HCT116 (cell line): ENCODE measurements at regions not wholly inside any gene's neighbourhood (a gene's known extent, or its start where the extent isn't known, plus 50 kb on each side); places are given as distances from the start of the nearest gene placed in this dataset.

ENCODE experiments used
- ATAC-seq: fragments of 200-7000 bp; cut with Tn5 transposase; 2 replicates; pipeline ENCODE4 v1.9.1; 2020; ENCODE audit warnings: mild to moderate bottlenecking, moderate library complexity
- BruUV-seq: library from RNA; stranded (reverse); fragments of 400-500 nt; replicated peaks from 2 replicates; lab custom pipeline; 2021; lab: Mats Ljungman, UMichigan
- CTCF ChIA-PET: fragments of 300-600 bp; sonication (Branson Sonifier 250); formaldehyde crosslinking; loops from one replicate; lab custom pipeline; 2021; ENCODE audit warnings: antibody characterized with exemption; lab: Charles Lee
- POLR2A ChIA-PET: fragments of 300-600, 350-600 bp; sonication (Branson Sonifier 250); formaldehyde crosslinking; loops from one replicate; lab custom pipeline; 2021; ENCODE audit warnings: antibody characterized with exemption; lab: Charles Lee
- RAD21 ChIA-PET, 2 experiments: fragments of 300-600 bp; sonication (Branson Sonifier 250); formaldehyde crosslinking; loops; one replicate each; lab custom pipeline; 2023; ENCODE audit warnings: low total read pairs in 2 of 2; ENCODE audit not compliant: uncharacterized antibody in 2 of 2, unreplicated experiment in 2 of 2, low non-redundant PET in 1 of 2; lab: Charles Lee
- DNase-seq: peaks from one replicate; pipeline ENCODE4 v3.0.0-alpha.2; 2010; ENCODE audit warnings: low read depth, low spot score
- H2AFZ ChIP-seq: fragments of 200-600 bp; shearing (Covaris generic), sonication (generic); 2 replicates; pipeline ENCODE4 v1.6.1; 2017; ENCODE audit warnings: low read depth, mixed run types, mixed read lengths, antibody characterized with exemption, low read length; ENCODE audit not compliant: poor library complexity, severe bottlenecking
- H3K27ac ChIP-seq: 2 replicates; pipeline ENCODE4 v1.5.1; 2012; ENCODE audit warnings: low read depth, low read length
- H3K27me3 ChIP-seq: fragments of 200-600 bp; sonication (generic); 2 replicates; pipeline ENCODE4 v1.6.1; 2016; ENCODE audit warnings: mixed run types, low read length, mixed read lengths; ENCODE audit not compliant: insufficient read depth
- H3K36me3 ChIP-seq, 2 experiments: fragments of 200-500 bp in 1 of 2; fragments of 200-600 bp in 1 of 2; sonication (Bioruptor generic) in 1 of 2; sonication (generic) in 1 of 2; 2 replicates each; pipeline versions ENCODE4 v1.5.1 to v1.6.1; 2014 to 2016; ENCODE audit warnings: low read length in 2 of 2, inconsistent platforms in 1 of 2, mixed read lengths in 1 of 2, mixed run types in 1 of 2; ENCODE audit not compliant: insufficient read depth in 2 of 2, control insufficient read depth in 1 of 2
- H3K4me1 ChIP-seq, 2 experiments: fragments of 200-600 bp in 1 of 2; sonication (generic) in 1 of 2; 2 replicates each; pipeline versions ENCODE4 v1.5.1 to v1.6.1; 2012 to 2017; ENCODE audit warnings: low read length in 2 of 2, inconsistent platforms in 1 of 2, mild to moderate bottlenecking in 1 of 2, mixed read lengths in 1 of 2, mixed run types in 1 of 2, moderate library complexity in 1 of 2; ENCODE audit not compliant: insufficient read depth in 2 of 2, control insufficient read depth in 1 of 2
- H3K4me2 ChIP-seq: fragments of 200-600 bp; sonication (generic); 2 replicates; pipeline ENCODE4 v1.6.1; 2017; ENCODE audit warnings: mixed run types, low read length, mixed read lengths
- H3K4me3 ChIP-seq, 2 experiments: fragments of 200-600 bp in 1 of 2; sonication (generic) in 1 of 2; replicated peaks in 1 of 2; 2 replicates each; pipeline ENCODE4 v1.5.1; 2011 to 2016; ENCODE audit warnings: low read length in 2 of 2, control low read depth in 1 of 2, low read depth in 1 of 2, mild to moderate bottlenecking in 1 of 2, mixed read lengths in 1 of 2, mixed run types in 1 of 2
- H3K79me2 ChIP-seq: fragments of 200-600 bp; sonication (generic); 2 replicates; pipeline ENCODE4 v1.6.1; 2017; ENCODE audit warnings: mild to moderate bottlenecking, mixed run types, low read length, moderate library complexity, mixed read lengths; ENCODE audit not compliant: insufficient read depth
- H3K9ac ChIP-seq: fragments of 200-600 bp; sonication (generic); 2 replicates; pipeline ENCODE4 v1.6.1; 2016; ENCODE audit warnings: low read length, mixed read lengths
- H3K9me2 ChIP-seq: fragments of 200-600 bp; sonication (generic), shearing (Covaris generic); 2 replicates; pipeline ENCODE4 v1.6.1; 2017; ENCODE audit warnings: mixed run types, mild to moderate bottlenecking, moderate library complexity; ENCODE audit not compliant: insufficient read depth
- H3K9me3 ChIP-seq, 2 experiments: fragments of 200-500 bp in 1 of 2; fragments of 200-600 bp in 1 of 2; sonication (Bioruptor generic) in 1 of 2; sonication (generic) in 1 of 2; 2 replicates each; pipeline ENCODE4 v1.6.1; 2014 to 2017; ENCODE audit warnings: low read length in 2 of 2, mixed read lengths in 2 of 2, inconsistent platforms in 1 of 2, low read depth in 1 of 2, mild to moderate bottlenecking in 1 of 2, mixed run types in 1 of 2, moderate library complexity in 1 of 2; ENCODE audit not compliant: control insufficient read depth in 1 of 2, insufficient read depth in 1 of 2
- H4K20me1 ChIP-seq: fragments of 200-600 bp; sonication (generic), shearing (Covaris generic); 2 replicates; pipeline ENCODE4 v1.6.1; 2017; ENCODE audit warnings: mixed run types, mild to moderate bottlenecking, moderate library complexity; ENCODE audit not compliant: insufficient read depth
- CBX3 ChIP-seq: IDR thresholded peaks from 2 replicates; pipeline ENCODE4 v1.6.1; 2012; ENCODE audit warnings: low read depth
- CEBPB ChIP-seq: IDR thresholded peaks from 2 replicates; pipeline ENCODE4 v1.6.1; 2012; ENCODE audit warnings: low read depth
- EGR1 ChIP-seq: IDR thresholded peaks from 2 replicates; pipeline ENCODE4 v1.6.1; 2012; ENCODE audit warnings: low read depth
- EZH2 ChIP-seq: fragments of 200-600 bp; sonication (generic); IDR thresholded peaks from 2 replicates; pipeline ENCODE4 v1.6.1; 2017; ENCODE audit warnings: antibody characterized with exemption, mixed run types
- EZH2phosphoT487 ChIP-seq: fragments of 200-600 bp; IDR thresholded peaks from 2 replicates; pipeline ENCODE4 v1.6.1; 2018; ENCODE audit warnings: antibody characterized with exemption, borderline replicate concordance
- FOSL1 ChIP-seq: IDR thresholded peaks from 2 replicates; pipeline ENCODE4 v1.6.1; 2012; ENCODE audit warnings: low read depth
- JUND ChIP-seq: IDR thresholded peaks from 2 replicates; pipeline ENCODE4 v1.6.1; 2012
- POLR2AphosphoS5 ChIP-seq: IDR thresholded peaks from 2 replicates; pipeline ENCODE4 v1.6.1; 2011; ENCODE audit warnings: mild to moderate bottlenecking, low read depth, low read length, moderate library complexity
- RAD21 ChIP-seq: IDR thresholded peaks from 2 replicates; pipeline ENCODE4 v1.6.1; 2012; ENCODE audit warnings: low read depth, mild to moderate bottlenecking
- SIN3A ChIP-seq: IDR thresholded peaks from 2 replicates; pipeline ENCODE4 v1.6.1; 2012; ENCODE audit warnings: low read depth
- SP1 ChIP-seq: IDR thresholded peaks from 2 replicates; pipeline ENCODE4 v1.6.1; 2012; ENCODE audit warnings: low read depth
- SRF ChIP-seq: IDR thresholded peaks from 2 replicates; pipeline ENCODE4 v1.6.1; 2012; ENCODE audit warnings: low read depth
- TCF7L2 ChIP-seq: IDR thresholded peaks from 2 replicates; pipeline ENCODE4 v1.7.0; 2011; ENCODE audit warnings: borderline replicate concordance, inconsistent platforms; ENCODE audit not compliant: insufficient read depth, insufficient read length; ENCODE audit errors: extremely low read depth
- ZNF274 ChIP-seq: fragments of 200-500 bp; sonication (Bioruptor generic); IDR thresholded peaks from 2 replicates; pipeline ENCODE4 v1.6.1; 2014; ENCODE audit warnings: mild to moderate bottlenecking, low read depth, low read length, inconsistent platforms
- intact Hi-C: fragments of 100-400 bp; cut with micrococcal nuclease; formaldehyde crosslinking; loops from 2 replicates; pipeline ENCODE4 v1.10.0; 2022
- TF ChIP-seq, protein P1 (sequence below): IDR thresholded peaks from 2 replicates; pipeline ENCODE4 v1.6.1; 2012
- TF ChIP-seq, protein P2 (sequence below): IDR thresholded peaks from 2 replicates; pipeline ENCODE4 v1.6.1; 2011; ENCODE audit warnings: mild to moderate bottlenecking, low read length, moderate library complexity; ENCODE audit not compliant: insufficient replicate concordance; ENCODE audit errors: extremely low read depth
- TF ChIP-seq, protein P3 (sequence below), 3 experiments: fragments of 200-600 bp in 1 of 3; sonication (generic) in 1 of 3; IDR thresholded peaks in 2 of 3; conservative IDR thresholded peaks in 1 of 3; 2 replicates each; pipeline ENCODE4 v1.5.1; 2012 to 2017; ENCODE audit warnings: low read depth in 2 of 3, low read length in 2 of 3, antibody characterized with exemption in 1 of 3, borderline replicate concordance in 1 of 3, control low read depth in 1 of 3, mild to moderate bottlenecking in 1 of 3, mixed read lengths in 1 of 3, mixed run types in 1 of 3, moderate library complexity in 1 of 3; ENCODE audit not compliant: insufficient read depth in 1 of 3
- TF ChIP-seq, protein P4 (sequence below): IDR thresholded peaks from 2 replicates; pipeline ENCODE4 v1.6.1; 2012

DNA sequence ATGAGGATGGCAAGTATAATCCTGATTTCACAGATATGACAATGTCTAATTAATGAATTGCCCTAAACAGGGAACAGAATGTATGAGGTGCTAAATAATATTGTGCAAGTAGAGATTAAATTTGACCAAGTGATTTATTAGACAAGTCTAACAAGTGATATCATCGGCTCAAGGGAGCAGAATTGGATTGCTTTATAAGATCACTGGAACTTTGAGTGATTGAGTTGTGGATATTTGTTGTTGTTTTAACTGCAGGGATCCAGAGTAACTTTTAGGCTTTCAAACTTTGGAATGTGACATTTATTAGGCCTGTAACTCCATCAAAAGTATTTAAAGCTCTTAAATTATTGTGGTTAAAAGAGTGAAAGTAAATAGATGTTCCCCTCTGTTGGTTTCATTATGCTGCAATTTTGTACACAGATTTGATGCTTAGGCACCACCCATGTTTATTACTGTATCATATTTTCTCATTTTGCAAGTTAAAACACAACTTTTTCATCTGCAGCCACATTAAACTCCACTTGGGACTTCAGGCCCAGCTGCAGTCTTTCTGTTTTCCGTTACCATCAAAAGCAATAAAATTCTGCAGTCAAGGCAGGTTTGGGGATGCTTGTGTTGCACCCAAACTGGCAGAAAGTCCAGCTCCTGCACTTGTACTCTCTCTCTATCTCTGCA is 206.6 kb downstream of the HLX start:
- ChIA-PET POLR2A (no interaction called here), RAD21 (no interaction called here), CTCF (no interaction called here)
- no peaks in the 10 kb centered on the region for H3K9me2 ChIP-seq
- no peaks in the 10 kb centered on the region for H3K27me3 ChIP-seq
- H3K4me3 ChIP-seq = no peak overlapping the region
- no peaks in the 10 kb centered on the region for H3K36me3 ChIP-seq
- DNase-seq (no peak), ATAC-seq (no peak)
- TF ChIP-seq SP1 = no peak
- no peak for TF ChIP-seq ZNF274
- TF ChIP-seq, protein P1, sequence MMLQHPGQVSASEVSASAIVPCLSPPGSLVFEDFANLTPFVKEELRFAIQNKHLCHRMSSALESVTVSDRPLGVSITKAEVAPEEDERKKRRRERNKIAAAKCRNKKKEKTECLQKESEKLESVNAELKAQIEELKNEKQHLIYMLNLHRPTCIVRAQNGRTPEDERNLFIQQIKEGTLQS = no peak
- TF ChIP-seq JUND = no peak
- TF ChIP-seq RAD21 = no peak
- TF ChIP-seq CEBPB = no peak
- no peak for TF ChIP-seq CBX3
- TF ChIP-seq POLR2AphosphoS5 = no peak
- no peak for TF ChIP-seq TCF7L2
- TF ChIP-seq EZH2phosphoT487 = no peak
- TF ChIP-seq, protein P2, sequence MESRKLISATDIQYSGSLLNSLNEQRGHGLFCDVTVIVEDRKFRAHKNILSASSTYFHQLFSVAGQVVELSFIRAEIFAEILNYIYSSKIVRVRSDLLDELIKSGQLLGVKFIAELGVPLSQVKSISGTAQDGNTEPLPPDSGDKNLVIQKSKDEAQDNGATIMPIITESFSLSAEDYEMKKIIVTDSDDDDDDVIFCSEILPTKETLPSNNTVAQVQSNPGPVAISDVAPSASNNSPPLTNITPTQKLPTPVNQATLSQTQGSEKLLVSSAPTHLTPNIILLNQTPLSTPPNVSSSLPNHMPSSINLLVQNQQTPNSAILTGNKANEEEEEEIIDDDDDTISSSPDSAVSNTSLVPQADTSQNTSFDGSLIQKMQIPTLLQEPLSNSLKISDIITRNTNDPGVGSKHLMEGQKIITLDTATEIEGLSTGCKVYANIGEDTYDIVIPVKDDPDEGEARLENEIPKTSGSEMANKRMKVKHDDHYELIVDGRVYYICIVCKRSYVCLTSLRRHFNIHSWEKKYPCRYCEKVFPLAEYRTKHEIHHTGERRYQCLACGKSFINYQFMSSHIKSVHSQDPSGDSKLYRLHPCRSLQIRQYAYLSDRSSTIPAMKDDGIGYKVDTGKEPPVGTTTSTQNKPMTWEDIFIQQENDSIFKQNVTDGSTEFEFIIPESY = no peak
- TF ChIP-seq SRF = no peak
- no peak for TF ChIP-seq FOSL1
- TF ChIP-seq EZH2 = no peak
- no peak for TF ChIP-seq EGR1
- TF ChIP-seq, protein P3, sequence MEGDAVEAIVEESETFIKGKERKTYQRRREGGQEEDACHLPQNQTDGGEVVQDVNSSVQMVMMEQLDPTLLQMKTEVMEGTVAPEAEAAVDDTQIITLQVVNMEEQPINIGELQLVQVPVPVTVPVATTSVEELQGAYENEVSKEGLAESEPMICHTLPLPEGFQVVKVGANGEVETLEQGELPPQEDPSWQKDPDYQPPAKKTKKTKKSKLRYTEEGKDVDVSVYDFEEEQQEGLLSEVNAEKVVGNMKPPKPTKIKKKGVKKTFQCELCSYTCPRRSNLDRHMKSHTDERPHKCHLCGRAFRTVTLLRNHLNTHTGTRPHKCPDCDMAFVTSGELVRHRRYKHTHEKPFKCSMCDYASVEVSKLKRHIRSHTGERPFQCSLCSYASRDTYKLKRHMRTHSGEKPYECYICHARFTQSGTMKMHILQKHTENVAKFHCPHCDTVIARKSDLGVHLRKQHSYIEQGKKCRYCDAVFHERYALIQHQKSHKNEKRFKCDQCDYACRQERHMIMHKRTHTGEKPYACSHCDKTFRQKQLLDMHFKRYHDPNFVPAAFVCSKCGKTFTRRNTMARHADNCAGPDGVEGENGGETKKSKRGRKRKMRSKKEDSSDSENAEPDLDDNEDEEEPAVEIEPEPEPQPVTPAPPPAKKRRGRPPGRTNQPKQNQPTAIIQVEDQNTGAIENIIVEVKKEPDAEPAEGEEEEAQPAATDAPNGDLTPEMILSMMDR (IDR thresholded peaks at IDR 0.05 in 2 of 3, conservative IDR thresholded peaks at IDR 0.05 in 1 of 3; ENCODE audit: borderline replicate concordance in 1 of 3, insufficient read depth in 1 of 3, low read depth in 2 of 3, low read length in 2 of 3) = no peak
- TF ChIP-seq SIN3A = no peak
- TF ChIP-seq, protein P4, sequence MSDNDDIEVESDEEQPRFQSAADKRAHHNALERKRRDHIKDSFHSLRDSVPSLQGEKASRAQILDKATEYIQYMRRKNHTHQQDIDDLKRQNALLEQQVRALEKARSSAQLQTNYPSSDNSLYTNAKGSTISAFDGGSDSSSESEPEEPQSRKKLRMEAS = no peak
- intact Hi-C loops = no loop called here
- no peaks in the 10 kb centered on the region for H3K4me1 ChIP-seq
- no TSS peak for BruUV-seq
- H3K79me2 ChIP-seq = no peaks in the 10 kb centered on the region
- no peaks in the 10 kb centered on the region for H3K9me3 ChIP-seq
- no peak overlapping the region for H3K4me2 ChIP-seq
- H4K20me1 ChIP-seq = no peaks in the 10 kb centered on the region
- no peak overlapping the region for H2AFZ ChIP-seq
- no peak overlapping the region for H3K27ac ChIP-seq
- no peak overlapping the region for H3K9ac ChIP-seq
